ENCODE measurements at regions not wholly inside any gene's neighbourhood (a gene's known extent, or its start where the extent isn't known, plus 50 kb on each side); places are given as distances from the start of the nearest gene placed in this dataset.

GRCh38 chr21:28541371-28542112, 451.1 kb downstream of the LTN1 start:
- Histone ChIP-seq H3K4me1 (no peaks in the 10 kb centered on the region), H3K36me3 (ENCODE audit: control insufficient read depth, insufficient read depth, low read length) (no peaks in the 10 kb centered on the region), H3K9me3 (no peaks in the 10 kb centered on the region), H3K27me3 (replicated peaks; ENCODE audit: control insufficient read depth, insufficient read depth, low read length) (no peaks in the 10 kb centered on the region), H3K4me3 (ENCODE audit: low read depth, low read length) (no peak overlapping the region)
- DNase-seq: no peak
- no peak for TF ChIP-seq CTCF (IDR thresholded peaks at IDR 0.05; ENCODE audit: insufficient read depth in 1 of 2, low read depth in 1 of 2, low read length in 1 of 2, severe bottlenecking in 1 of 2, unreplicated experiment in 1 of 2)
- H3K27me3 Mint-ChIP-seq (ENCODE audit: insufficient read depth, unreplicated experiment): no peaks in the 10 kb centered on the region
- H3K27ac Mint-ChIP-seq (ENCODE audit: unreplicated experiment): no peak overlapping the region
- H3K4me1 Mint-ChIP-seq (ENCODE audit: low read depth, unreplicated experiment): no peaks in the 10 kb centered on the region
- no peak overlapping the region for H3K4me3 Mint-ChIP-seq (ENCODE audit: unreplicated experiment)
- no peaks in the 10 kb centered on the region for H3K36me3 Mint-ChIP-seq (ENCODE audit: insufficient read depth, unreplicated experiment)
- peaks cover 19% of the 10 kb centered on the region for H3K9me3 Mint-ChIP-seq (ENCODE audit: unreplicated experiment)
- CTCF ChIA-PET: no interaction called here
- intact Hi-C loops (cut with micrococcal nuclease; ENCODE audit: unreplicated experiment): no loop called here
- POLR2A ChIA-PET: no interaction called here
- BruUV-seq (replicated peaks): no TSS peak

GRCh38 chr21:28540514-28540913, 452.2 kb downstream of the LTN1 start:
- BruUV-seq (replicated peaks): no TSS peak
- H3K36me3 Mint-ChIP-seq (ENCODE audit: insufficient read depth, unreplicated experiment): no peaks in the 10 kb centered on the region
- Histone ChIP-seq H3K4me1 (peaks cover 6% of the 10 kb centered on the region), H3K27me3 (replicated peaks; ENCODE audit: control insufficient read depth, insufficient read depth, low read length) (no peaks in the 10 kb centered on the region), H3K4me3 (ENCODE audit: low read depth, low read length) (no peak overlapping the region), H3K36me3 (ENCODE audit: control insufficient read depth, insufficient read depth, low read length) (no peaks in the 10 kb centered on the region), H3K9me3 (no peaks in the 10 kb centered on the region)
- H3K27ac Mint-ChIP-seq (ENCODE audit: unreplicated experiment): no peak overlapping the region
- DNase-seq: no peak
- ChIA-PET POLR2A (no interaction called here), CTCF (no interaction called here)
- no peaks in the 10 kb centered on the region for H3K27me3 Mint-ChIP-seq (ENCODE audit: insufficient read depth, unreplicated experiment)
- TF ChIP-seq CTCF (IDR thresholded peaks at IDR 0.05; ENCODE audit: insufficient read depth in 1 of 2, low read depth in 1 of 2, low read length in 1 of 2, severe bottlenecking in 1 of 2, unreplicated experiment in 1 of 2): no peak
- no peaks in the 10 kb centered on the region for H3K4me1 Mint-ChIP-seq (ENCODE audit: low read depth, unreplicated experiment)
- intact Hi-C loops (cut with micrococcal nuclease; ENCODE audit: unreplicated experiment): no loop called here
- H3K4me3 Mint-ChIP-seq (ENCODE audit: unreplicated experiment): no peak overlapping the region
- peaks cover 13% of the 10 kb centered on the region for H3K9me3 Mint-ChIP-seq (ENCODE audit: unreplicated experiment)

- Mint-ChIP-seq H3K27me3 (ENCODE audit: insufficient read depth, unreplicated experiment) (no peaks in the 10 kb centered on the region), H3K27ac (ENCODE audit: unreplicated experiment) (no peak overlapping the region), H3K4me1 (ENCODE audit: low read depth, unreplicated experiment) (peaks cover 8% of the 10 kb centered on the region), H3K36me3 (ENCODE audit: insufficient read depth, unreplicated experiment) (no peaks in the 10 kb centered on the region), H3K9me3 (ENCODE audit: unreplicated experiment) (peaks cover 10% of the 10 kb centered on the region), H3K4me3 (ENCODE audit: unreplicated experiment) (no peak overlapping the region)
- no peaks in the 10 kb centered on the region for H3K27me3 ChIP-seq (replicated peaks; ENCODE audit: control insufficient read depth, insufficient read depth, low read length)
- BruUV-seq (replicated peaks): no TSS peak
- TF ChIP-seq CTCF (IDR thresholded peaks at IDR 0.05; ENCODE audit: insufficient read depth in 1 of 2, low read depth in 1 of 2, low read length in 1 of 2, severe bottlenecking in 1 of 2, unreplicated experiment in 1 of 2): no peak
- no peak for DNase-seq
- H3K4me1 ChIP-seq: peaks cover 13% of the 10 kb centered on the region
- intact Hi-C loops (cut with micrococcal nuclease; ENCODE audit: unreplicated experiment): no loop called here
- no peaks in the 10 kb centered on the region for H3K36me3 ChIP-seq (ENCODE audit: control insufficient read depth, insufficient read depth, low read length)
- ChIA-PET POLR2A (no interaction called here), CTCF (no interaction called here)
- H3K4me3 ChIP-seq (ENCODE audit: low read depth, low read length): no peak overlapping the region
- H3K9me3 ChIP-seq: no peaks in the 10 kb centered on the region
Observed at GRCh38 chr21:28539623-28539988, 453.1 kb downstream of the LTN1 start.

Data from Caco-2 (cell line).